Erythroblast (primary cell): ENCODE measurements at regions not wholly inside any gene's neighbourhood (a gene's known extent, or its start where the extent isn't known, plus 50 kb on each side); places are given as distances from the start of the nearest gene placed in this dataset.

ENCODE experiments used
- GATA1 ChIP-seq: IDR thresholded peaks from 2 replicates; pipeline ENCODE4 v1.6.1; 2011; ENCODE audit warnings: low read depth, mild to moderate bottlenecking, control low read depth, low read length, moderate library complexity
- POLR2A ChIP-seq: IDR thresholded peaks from 2 replicates; pipeline ENCODE4 v1.6.1; 2011; ENCODE audit warnings: mild to moderate bottlenecking, low read length

- no peak for TF ChIP-seq POLR2A
- no peak for TF ChIP-seq GATA1
Measured at GRCh38 chr16:6573577-6573976, 759.1 kb upstream of the RBFOX1 start.
